ENCODE measurements at regions not wholly inside any gene's neighbourhood (a gene's known extent, or its start where the extent isn't known, plus 50 kb on each side); places are given as distances from the start of the nearest gene placed in this dataset.

- TF ChIP-seq CTCF (IDR thresholded peaks at IDR 0.05) (no peak), POLR2A (IDR thresholded peaks at IDR 0.05) (no peak), POLR2AphosphoS5 (IDR thresholded peaks at IDR 0.05) (no peak), EP300 (IDR thresholded peaks at IDR 0.05; ENCODE audit: low read depth) (no peak)
Measured at GRCh38 chr16:49097964-49098363, 183.7 kb downstream of the CBLN1 start.
